Dedifferentiated amniotic fluid mesenchymal stem cell (primary cell): ENCODE measurements at regions not wholly inside any gene's neighbourhood (a gene's known extent, or its start where the extent isn't known, plus 50 kb on each side); places are given as distances from the start of the nearest gene placed in this dataset.
A peak's percentile ranks its signal among the peaks of the same experiment; 100 is the strongest.
"Not testable (repeated sequence)": the region's sequence is repeated elsewhere in the genome, so short reads cannot be mapped to it uniquely, and the experiment has no call there.

Experiments
- DNase-seq: peaks from one replicate; pipeline ENCODE4 v3.0.0-alpha.2; 2016; ENCODE audit errors: extremely low spot score

- DNase-seq = no peak
These were observed 172.4 kb upstream of the MYLIP start for GRCh38 chr6:15956205-15957106.

GRCh38 chr6:15955484-15955883 is 173.4 kb upstream of the MYLIP start:
- no peak for DNase-seq

- no peak for DNase-seq
These were observed 175.6 kb upstream of the MYLIP start for GRCh38 chr6:15953152-15953880.

GRCh38 chr6:15952231-15953151 is 176.4 kb upstream of the MYLIP start:
- DNase-seq = no peak

- no peak for DNase-seq
These were observed 177.8 kb upstream of the MYLIP start for GRCh38 chr6:15950962-15951569.

- no peak for DNase-seq
These were observed 178.9 kb upstream of the MYLIP start for GRCh38 chr6:15949982-15950381.

GRCh38 chr6:15948930-15949900 is 179.7 kb upstream of the MYLIP start:
- DNase-seq = no peak

- DNase-seq = no peak
These were observed 181.0 kb upstream of the MYLIP start for GRCh38 chr6:15947923-15948322.

GRCh38 chr6:15947436-15947835 is 181.4 kb upstream of the MYLIP start:
- no peak for DNase-seq

- DNase-seq = no peak
These were observed 182.0 kb upstream of the MYLIP start for GRCh38 chr6:15946701-15947385.

GRCh38 chr6:15945593-15946159 is 183.2 kb upstream of the MYLIP start:
- peak; percentile 40 for DNase-seq

- DNase-seq = no peak
These were observed 185.5 kb upstream of the MYLIP start for GRCh38 chr6:15943423-15943822.

GRCh38 chr6:15941168-15941567 is 187.7 kb upstream of the MYLIP start:
- DNase-seq = no peak

GRCh38 chr6:15938107-15938506 is 190.8 kb upstream of the MYLIP start:
- no peak for DNase-seq

GRCh38 chr6:15937602-15938001 is 191.3 kb upstream of the MYLIP start:
- DNase-seq = no peak

- DNase-seq = no peak
These were observed 192.4 kb upstream of the MYLIP start for GRCh38 chr6:15936503-15936902.

GRCh38 chr6:15935661-15936060 is 193.2 kb upstream of the MYLIP start:
- no peak for DNase-seq

- not testable (repeated sequence) for DNase-seq
These were observed 197.2 kb upstream of the MYLIP start for GRCh38 chr6:15931697-15932096.

- no peak for DNase-seq
These were observed 198.7 kb upstream of the MYLIP start for GRCh38 chr6:15930207-15930606.
